ENCODE measurements at regions not wholly inside any gene's neighbourhood (a gene's known extent, or its start where the extent isn't known, plus 50 kb on each side); places are given as distances from the start of the nearest gene placed in this dataset.
A peak's percentile ranks its signal among the peaks of the same experiment; 100 is the strongest.

DNA sequence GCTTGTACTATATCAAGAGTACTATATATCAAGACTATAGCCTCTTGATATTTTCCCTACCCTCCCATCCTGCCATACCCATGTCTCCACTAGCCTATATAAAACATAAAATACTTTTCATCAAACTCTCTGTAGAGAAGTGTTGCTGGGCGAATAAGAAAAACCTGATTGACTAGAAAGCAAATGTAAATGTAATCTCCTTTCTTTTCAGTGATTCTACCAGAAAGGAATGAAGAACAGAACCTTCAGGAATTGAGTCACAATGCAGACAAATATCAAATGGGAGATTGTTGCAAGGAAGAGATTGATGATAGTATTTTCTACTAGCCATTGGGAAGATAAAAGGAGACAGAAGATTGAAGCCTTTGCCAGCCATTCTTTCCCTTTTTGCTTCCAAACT lies 89.2 kb downstream of the KCNRG start:
- no peak for DNase-seq

DNA sequence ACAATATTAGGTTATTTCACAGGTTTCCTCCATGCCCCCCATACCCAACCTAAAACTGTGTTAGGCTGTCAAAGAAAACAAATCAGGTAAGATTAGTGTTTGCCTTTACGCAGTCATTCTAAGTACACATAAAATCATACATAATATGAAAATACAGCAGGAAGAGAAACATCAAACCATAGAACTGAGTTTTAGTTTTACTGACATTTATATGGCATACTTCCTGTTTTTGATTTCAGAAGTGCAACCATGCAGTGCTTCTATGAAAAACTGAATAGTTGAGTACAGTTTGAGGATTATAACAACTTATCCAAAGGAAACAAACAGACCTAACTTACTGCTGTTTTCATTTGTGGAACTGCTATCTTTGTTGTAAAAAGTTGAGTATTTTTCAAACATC lies 91.3 kb downstream of the KCNRG start:
- no peak for DNase-seq

DNA sequence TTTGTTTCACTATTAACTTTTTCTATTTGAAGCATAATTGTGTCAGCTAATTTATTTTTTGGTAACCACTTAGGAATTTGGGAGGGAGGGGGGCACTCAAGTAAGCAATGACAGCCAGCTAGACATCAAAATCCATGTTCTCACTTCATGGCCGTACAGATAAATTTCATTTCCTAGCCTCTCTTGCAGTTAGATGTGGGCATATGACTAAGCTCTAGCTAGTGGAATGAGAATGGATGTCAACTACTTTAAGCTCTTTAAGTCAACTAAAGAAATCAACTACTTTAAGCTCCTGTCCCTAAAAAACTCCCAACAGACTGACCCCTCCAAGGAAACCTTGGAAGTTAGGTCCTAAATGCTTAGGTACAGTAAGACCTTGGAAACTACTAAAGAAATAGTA lies 92.0 kb downstream of the KCNRG start:
- DNase-seq = no peak

DNA sequence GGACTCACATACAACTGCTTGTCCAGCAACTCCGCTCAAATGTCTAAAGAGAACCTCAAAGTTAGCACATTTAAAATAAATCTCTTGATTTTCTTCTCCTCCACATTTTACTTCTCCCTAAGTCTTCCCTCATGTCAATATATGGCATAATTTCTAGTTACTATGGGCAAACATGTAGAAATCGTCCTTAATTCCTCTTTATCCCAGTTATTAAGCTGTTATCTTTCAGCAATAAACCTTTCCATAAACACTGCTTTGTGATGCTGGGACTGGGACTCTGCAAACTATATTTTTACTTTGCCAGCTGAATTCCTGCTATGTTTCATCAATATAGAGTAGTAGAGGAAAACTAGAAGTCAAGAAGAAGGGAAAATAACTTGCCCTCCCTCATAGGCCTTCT lies 99.7 kb downstream of the KCNRG start:
- no peak for DNase-seq

GRCh38 chr13:50115695-50116094 lies 100.5 kb downstream of the KCNRG start:
- DNase-seq = no peak

DNA sequence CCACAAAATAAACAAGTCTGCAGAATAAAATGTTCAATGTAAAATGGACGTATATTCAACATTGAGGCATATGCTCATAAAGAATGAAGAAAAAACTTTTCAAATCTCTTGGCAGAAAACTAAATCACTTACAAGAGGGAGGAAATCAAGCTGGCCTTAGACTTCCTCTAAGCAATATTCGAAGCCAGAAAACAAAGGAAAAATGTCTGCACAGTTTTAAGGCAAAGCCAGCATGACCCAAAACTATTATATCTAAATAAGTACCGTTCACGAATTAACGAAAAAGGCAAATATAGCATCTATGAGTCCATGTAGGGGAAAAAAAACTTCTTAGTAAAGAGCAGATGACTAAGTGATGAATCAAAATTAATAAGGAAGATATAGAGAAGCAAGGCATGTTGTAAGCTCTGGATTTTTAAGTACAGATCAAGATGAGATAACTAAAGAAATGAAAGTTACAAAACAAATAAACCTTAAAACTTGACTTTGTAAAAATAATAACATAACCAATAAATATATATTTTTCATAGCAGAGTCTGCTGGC lies 101.3 kb downstream of the KCNRG start:
- peak; percentile 29 for DNase-seq

- no peak for DNase-seq
Measured at GRCh38 chr13:50119591-50119990, 104.3 kb downstream of the KCNRG start.

GRCh38 chr13:50122455-50122854 lies 107.2 kb downstream of the KCNRG start:
- no peak for DNase-seq

DNA sequence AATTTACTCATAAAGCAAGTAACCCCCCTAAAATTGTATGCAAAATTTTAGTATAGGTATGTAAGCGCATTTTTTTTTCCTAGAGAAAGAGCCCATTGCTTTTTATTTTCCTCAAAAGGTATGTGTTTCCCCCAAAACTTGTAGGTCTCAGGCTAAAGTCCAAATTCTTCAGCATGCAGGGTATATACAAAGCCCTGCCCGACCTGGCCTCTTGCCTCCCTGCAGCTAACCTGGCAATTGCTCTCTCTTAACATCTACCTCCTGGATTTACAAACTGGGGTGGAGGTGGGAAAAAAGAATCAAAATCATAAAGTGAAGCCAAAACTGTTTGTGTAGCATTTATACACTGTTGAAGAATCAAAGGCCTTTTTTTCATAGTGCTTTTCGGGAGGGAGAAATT lies 107.8 kb downstream of the KCNRG start:
- no peak for DNase-seq

- no peak for DNase-seq
Measured at GRCh38 chr13:50123515-50123861, 108.2 kb downstream of the KCNRG start.

DNA sequence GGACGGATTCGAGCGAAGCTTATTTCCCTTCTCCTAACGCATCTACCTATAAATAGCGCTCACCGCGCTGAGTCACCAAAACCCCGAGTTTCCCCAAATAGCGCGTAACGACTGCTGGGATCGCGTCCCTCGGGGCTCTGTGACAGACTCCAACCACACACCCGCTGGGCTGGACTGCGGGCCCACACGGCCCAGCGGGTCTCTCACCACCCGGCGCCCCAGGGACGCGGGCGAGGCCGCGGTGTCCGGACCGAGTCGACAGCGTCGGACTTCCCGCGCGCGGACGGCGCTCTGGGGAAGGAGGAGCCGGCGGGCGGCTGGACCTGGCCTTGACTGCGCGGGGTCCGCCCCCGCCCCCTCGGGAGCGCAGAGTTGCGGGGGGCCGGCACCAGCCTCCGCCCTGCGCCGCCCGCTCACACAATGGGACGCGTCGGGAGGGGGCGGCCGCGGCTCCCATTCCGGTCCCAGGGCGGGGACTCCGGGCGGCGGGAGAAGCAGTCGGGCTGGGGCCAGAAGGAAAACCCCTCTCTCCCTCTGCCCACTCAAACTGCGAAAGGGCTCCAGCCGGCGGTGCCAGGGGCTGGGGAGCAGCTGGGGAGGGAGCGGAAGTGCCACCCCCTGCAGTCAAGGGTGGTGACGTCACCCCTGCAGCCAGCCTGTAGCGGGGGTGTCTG lies 108.8 kb downstream of the KCNRG start:
- peak; percentile 92 for DNase-seq

GRCh38 chr13:50124536-50125303 lies 109.5 kb downstream of the KCNRG start:
- peak; percentile 8 for DNase-seq

DNA sequence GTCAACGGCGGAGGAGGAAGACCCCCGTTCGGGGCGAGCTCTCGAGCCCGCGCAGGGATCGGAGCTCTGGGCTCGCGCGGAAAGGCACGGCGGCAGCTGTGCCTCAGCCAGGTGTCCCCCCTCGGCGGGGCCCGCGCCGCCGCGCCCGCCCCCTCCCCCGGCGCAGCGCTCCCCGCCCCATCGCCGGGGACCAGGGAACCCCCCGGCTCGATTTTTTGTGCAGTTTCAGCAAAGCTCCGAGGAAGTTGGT lies 110.0 kb downstream of the KCNRG start:
- DNase-seq = no peak

GRCh38 chr13:50125554-50126262 lies 110.5 kb downstream of the KCNRG start:
- DNase-seq = peak; percentile 67

DNA sequence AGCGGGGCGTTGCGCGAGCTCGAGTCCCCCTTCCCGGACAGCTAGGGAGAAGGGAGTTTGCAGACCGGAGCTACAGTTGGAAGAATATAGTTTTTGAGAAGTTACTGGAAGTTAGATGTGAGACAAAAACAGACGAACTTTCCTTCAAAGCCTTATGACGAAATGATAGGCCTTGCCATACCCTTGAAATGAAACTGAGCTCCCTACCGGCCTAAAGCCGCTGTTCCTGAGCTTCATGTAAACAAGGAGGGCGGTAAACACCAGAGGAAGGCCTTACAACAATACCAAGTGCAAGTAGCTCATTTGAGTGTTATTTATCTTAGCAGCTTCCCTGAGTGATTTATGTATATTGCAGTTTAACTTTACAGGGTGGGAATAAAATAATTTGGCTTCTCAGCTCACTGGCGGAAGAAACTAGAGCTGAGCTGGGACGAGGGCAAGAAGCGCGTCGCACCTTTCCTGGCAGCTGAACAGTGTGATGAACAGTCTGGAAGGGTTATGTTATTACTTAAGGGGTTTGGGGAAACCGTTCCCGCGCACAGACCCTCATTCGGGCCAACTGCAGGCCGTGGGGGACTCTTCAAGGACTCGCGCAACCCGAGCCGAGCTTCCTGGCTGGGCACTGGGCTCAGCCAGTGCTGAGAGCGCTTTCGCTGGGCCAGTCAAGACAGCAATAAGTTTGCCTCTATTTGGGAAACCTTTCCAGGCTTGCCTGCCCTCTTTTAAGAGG lies 111.2 kb downstream of the KCNRG start:
- no peak for DNase-seq

- no peak for DNase-seq
Measured at GRCh38 chr13:50126993-50127725, 111.9 kb downstream of the KCNRG start.

- DNase-seq = no peak
Measured at GRCh38 chr13:50127726-50128291, 112.6 kb downstream of the KCNRG start.

- DNase-seq = no peak
Measured at GRCh38 chr13:50128428-50128931, 113.2 kb downstream of the KCNRG start.

DNA sequence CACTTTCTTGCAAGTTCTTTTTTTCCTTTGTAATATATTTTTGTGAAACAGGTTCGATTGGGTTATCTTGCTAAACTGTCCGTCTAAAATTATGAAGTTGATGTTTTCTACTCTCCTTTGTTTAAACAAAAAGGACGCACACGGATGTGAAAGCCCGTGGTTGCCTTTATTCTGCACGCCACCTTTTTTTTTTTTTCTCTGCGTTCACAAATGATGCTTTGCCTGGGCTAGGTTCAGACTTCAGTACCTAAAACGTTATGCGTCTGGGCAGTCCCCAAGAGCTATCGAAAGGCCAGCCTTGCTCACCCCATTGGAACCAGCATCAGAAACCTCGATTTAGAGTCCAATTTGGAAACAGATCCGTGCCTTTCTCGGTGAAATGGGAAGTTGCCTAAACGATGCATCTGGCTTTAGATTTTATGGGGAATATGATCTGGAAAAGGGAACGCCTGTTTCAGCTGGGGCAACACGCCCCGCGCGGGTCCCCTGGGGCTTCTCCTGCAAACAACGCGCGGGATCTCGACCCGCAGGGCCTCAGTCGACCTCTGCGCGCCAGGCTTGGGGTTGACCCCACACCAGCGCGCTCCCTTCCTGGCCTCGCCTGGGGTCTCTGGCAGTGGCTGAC lies 113.9 kb downstream of the KCNRG start:
- DNase-seq = no peak

DNA sequence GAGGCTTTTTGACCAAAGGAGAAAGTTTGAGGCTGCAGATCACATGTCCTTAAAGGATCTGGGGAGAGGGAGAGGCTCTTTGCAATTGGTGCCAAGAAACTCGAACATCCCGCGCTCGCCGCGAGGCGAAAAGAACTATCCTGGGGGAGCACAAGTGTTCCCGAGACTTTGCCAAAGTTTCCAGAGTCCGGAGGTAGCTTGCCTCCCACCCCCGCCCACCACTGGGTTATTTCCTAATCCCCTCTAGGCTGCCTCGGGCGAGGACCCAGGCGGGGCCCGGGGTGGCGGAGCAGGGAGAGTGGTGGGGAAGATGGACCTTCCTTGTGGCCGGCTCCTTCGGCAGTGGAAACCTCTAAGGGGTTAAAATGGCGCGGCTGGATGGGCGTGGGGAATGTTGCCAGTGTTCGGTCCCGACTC lies 114.5 kb downstream of the KCNRG start:
- no peak for DNase-seq

DNA sequence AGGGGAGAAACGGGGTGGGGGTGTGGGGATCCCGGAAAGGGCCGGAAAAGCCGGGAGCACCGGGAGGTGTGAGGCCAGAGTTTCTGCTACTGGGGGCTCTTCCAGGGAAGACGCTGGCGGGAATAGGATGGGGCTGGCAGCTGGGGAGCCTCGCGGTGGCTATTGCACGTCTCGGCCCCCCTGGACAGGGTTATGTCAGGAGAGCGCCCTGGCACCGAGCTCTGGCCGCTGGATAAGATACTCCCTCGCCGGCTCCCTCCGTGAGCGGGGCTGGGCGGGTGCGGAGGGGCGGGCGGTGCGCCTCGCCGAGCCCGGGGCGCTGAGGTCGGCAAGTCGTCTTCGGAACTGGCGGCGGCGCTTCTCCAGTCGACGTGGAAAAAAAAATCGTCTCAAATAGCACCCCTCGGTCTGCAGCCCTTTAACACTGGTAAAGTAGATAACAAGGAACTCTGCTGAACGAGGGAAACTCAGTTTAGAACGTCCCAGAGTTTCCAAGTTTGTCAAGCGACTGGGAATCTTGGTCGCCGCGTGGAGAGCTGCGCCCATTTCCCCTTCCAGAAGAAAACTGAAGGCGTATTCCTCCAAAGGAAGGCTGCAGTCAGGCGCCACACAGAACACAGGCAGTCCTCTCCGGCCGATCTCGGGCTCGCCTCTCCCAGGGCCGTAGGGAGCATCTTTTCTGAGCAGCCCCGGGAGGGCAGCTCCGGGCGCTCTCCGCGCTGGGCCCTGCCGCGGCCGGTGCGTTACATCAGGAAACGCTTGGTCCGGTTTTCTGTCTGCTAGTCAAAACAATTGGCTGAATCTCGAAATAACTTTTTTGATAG lies 115.1 kb downstream of the KCNRG start:
- peak; percentile 6 for DNase-seq

Data from HCEC 1CT (cell line).